BE2C (cell line): ENCODE measurements at regions not wholly inside any gene's neighbourhood (a gene's known extent, or its start where the extent isn't known, plus 50 kb on each side); places are given as distances from the start of the nearest gene placed in this dataset.

Experiments
- DNase-seq: peaks from one replicate; pipeline ENCODE4 v3.0.0-alpha.2; 2020
- H3K27me3 ChIP-seq: fragments of 250-450 bp; sonication (Bioruptor Pico); 2 replicates; pipeline ENCODE4 v1.5.1; 2020; ENCODE audit warnings: mild to moderate bottlenecking
- H3K36me3 ChIP-seq: fragments of 250-450 bp; sonication (Bioruptor Pico); 2 replicates; pipeline ENCODE4 v1.5.1; 2020; ENCODE audit warnings: mild to moderate bottlenecking
- H3K4me1 ChIP-seq: fragments of 250-450 bp; sonication (Bioruptor Pico); 2 replicates; pipeline ENCODE4 v1.5.1; 2020
- H3K4me3 ChIP-seq: 2 replicates; pipeline ENCODE4 v1.5.1; 2011; ENCODE audit warnings: low read depth, low read length
- H3K9me3 ChIP-seq: fragments of 250-450 bp; sonication (Bioruptor Pico); 2 replicates; pipeline ENCODE4 v1.5.1; 2020
- TF ChIP-seq, protein P1 (sequence below): IDR thresholded peaks from 2 replicates; pipeline ENCODE4 v1.5.1; 2012; ENCODE audit warnings: mild to moderate bottlenecking, low read depth, low read length

DNA sequence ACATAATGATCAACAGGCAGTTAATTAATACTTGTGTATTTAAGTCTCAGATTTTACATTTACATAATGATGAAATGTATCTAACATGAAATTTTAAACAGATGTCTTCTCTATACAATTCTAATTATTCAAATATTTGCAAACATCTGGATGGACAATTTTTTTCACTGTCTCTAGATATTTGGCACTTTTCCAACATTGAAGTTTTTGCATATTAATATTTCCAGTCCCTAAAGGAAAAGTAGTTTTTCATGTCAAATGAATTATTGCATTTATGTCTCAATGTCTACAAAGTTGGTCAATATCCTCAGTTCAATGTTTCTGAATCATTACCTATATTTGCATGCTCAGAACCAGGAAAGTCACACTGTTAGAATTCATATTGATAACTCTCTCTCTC is 560.9 kb upstream of the PKDCC start:
- no peaks in the 10 kb centered on the region for H3K27me3 ChIP-seq
- TF ChIP-seq, protein P1, sequence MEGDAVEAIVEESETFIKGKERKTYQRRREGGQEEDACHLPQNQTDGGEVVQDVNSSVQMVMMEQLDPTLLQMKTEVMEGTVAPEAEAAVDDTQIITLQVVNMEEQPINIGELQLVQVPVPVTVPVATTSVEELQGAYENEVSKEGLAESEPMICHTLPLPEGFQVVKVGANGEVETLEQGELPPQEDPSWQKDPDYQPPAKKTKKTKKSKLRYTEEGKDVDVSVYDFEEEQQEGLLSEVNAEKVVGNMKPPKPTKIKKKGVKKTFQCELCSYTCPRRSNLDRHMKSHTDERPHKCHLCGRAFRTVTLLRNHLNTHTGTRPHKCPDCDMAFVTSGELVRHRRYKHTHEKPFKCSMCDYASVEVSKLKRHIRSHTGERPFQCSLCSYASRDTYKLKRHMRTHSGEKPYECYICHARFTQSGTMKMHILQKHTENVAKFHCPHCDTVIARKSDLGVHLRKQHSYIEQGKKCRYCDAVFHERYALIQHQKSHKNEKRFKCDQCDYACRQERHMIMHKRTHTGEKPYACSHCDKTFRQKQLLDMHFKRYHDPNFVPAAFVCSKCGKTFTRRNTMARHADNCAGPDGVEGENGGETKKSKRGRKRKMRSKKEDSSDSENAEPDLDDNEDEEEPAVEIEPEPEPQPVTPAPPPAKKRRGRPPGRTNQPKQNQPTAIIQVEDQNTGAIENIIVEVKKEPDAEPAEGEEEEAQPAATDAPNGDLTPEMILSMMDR, result no peak
- H3K36me3 ChIP-seq, result no peaks in the 10 kb centered on the region
- no peak for DNase-seq
- no peak overlapping the region for H3K4me3 ChIP-seq
- no peaks in the 10 kb centered on the region for H3K9me3 ChIP-seq
- no peaks in the 10 kb centered on the region for H3K4me1 ChIP-seq

- H3K36me3 ChIP-seq, result no peaks in the 10 kb centered on the region
- H3K4me1 ChIP-seq, result no peaks in the 10 kb centered on the region
- H3K27me3 ChIP-seq, result no peaks in the 10 kb centered on the region
- DNase-seq, result no peak
- no peaks in the 10 kb centered on the region for H3K9me3 ChIP-seq
- H3K4me3 ChIP-seq, result no peak overlapping the region
- TF ChIP-seq, protein P1, result no peak
Measured at GRCh38 chr2:41488888-41489287, 558.9 kb upstream of the PKDCC start.

DNA sequence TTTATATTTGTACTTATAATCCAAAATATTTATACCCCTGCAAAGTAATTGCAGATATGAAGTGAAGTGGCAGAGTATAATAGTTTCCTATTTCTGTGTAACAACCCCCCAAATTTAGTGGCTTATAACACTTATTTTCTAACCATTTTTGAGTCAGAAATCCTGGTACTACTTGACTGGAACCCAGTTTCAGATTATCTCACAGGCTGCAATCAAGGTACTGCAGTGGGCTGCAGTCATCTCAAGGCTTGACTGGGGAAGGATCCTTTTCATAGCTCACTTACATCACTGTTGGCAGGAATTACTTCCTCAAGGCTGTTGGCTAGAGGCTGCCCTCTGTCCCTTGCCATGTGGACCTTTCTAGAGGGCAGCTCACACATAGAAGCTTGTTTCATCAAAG is 558.2 kb upstream of the PKDCC start:
- no peaks in the 10 kb centered on the region for H3K27me3 ChIP-seq
- H3K4me1 ChIP-seq, result no peaks in the 10 kb centered on the region
- no peaks in the 10 kb centered on the region for H3K36me3 ChIP-seq
- TF ChIP-seq, protein P1, result no peak
- no peak for DNase-seq
- H3K4me3 ChIP-seq, result no peak overlapping the region
- no peaks in the 10 kb centered on the region for H3K9me3 ChIP-seq

DNA sequence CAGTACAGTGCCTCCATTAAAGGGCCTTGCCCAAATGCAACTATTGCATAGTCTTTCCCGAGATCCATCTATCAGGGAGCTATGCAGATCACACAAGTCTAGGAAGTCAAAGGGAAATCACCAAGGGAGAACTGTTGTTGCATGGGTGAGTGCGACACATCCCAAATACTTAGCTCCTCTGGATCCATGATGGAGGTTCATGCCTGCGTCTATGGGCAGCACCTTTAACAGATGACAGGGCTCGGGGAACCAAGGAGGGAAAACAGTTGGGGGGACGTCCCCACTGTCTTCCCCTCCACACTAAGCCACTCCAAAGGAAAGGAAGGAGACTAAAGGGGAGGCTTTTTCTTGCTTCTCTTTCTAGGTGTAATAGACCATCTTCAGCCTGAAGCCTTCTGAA is 552.8 kb upstream of the PKDCC start:
- no peak overlapping the region for H3K4me3 ChIP-seq
- no peaks in the 10 kb centered on the region for H3K36me3 ChIP-seq
- no peaks in the 10 kb centered on the region for H3K4me1 ChIP-seq
- H3K27me3 ChIP-seq, result no peaks in the 10 kb centered on the region
- DNase-seq, result no peak
- TF ChIP-seq, protein P1, result no peak
- peaks cover 9% of the 10 kb centered on the region; the same call in 1 of the 2 replicates for H3K9me3 ChIP-seq

GRCh38 chr2:41496908-41497307 is 550.9 kb upstream of the PKDCC start:
- Histone ChIP-seq H3K4me1 (no peaks in the 10 kb centered on the region), H3K4me3 (no peak overlapping the region), H3K9me3 (peaks cover 9% of the 10 kb centered on the region; the same call in 1 of the 2 replicates), H3K36me3 (no peaks in the 10 kb centered on the region), H3K27me3 (no peaks in the 10 kb centered on the region)
- TF ChIP-seq, protein P1, result peak; percentile 68
- DNase-seq, result peak; percentile 16

DNA sequence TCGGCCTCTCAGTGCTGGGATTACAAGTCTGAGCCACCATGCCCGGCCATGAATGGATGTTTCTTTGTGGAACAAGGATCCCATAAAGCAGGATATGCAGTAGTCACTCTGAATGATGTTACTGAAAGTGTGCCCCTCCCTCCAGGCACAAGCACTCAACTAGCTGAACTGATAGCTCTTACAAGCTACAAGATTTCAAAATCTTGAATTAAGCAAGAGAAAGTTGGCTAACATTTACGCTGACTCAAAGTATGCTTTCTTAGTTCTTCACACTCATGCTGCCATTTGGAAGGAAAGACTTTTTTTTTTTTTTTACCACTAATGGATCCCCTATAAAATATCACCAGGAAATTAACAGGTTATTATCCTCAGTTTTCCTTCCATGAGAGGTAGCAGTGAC is 549.0 kb upstream of the PKDCC start:
- DNase-seq, result no peak
- Histone ChIP-seq H3K4me3 (no peak overlapping the region), H3K4me1 (no peaks in the 10 kb centered on the region), H3K27me3 (no peaks in the 10 kb centered on the region), H3K9me3 (peaks cover 9% of the 10 kb centered on the region; the same call in 1 of the 2 replicates), H3K36me3 (no peaks in the 10 kb centered on the region)
- TF ChIP-seq, protein P1, result no peak
